ENCODE measurements at regions not wholly inside any gene's neighbourhood (a gene's known extent, or its start where the extent isn't known, plus 50 kb on each side); places are given as distances from the start of the nearest gene placed in this dataset.

- TF ChIP-seq CTCF (IDR thresholded peaks at IDR 0.05) (no peak), POLR2A (IDR thresholded peaks at IDR 0.05) (no peak)
- no peak overlapping the region for H3K4me3 ChIP-seq
- no peak overlapping the region for H3K27ac ChIP-seq
- no peak for DNase-seq
- no peaks in the 10 kb centered on the region for H3K4me1 ChIP-seq (replicated peaks in 1 of 2)
- no peaks in the 10 kb centered on the region for H3K27me3 ChIP-seq
- H3K9me3 ChIP-seq (replicated peaks in 1 of 3) = no peaks in the 10 kb centered on the region
- intact Hi-C loops (cut with DNase I) = no loop called here
- WGBS, 4 donors = 81 to 86% (median 82%) methylated on average over 3 of the region's 3 CpGs
- H3K36me3 ChIP-seq (replicated peaks in 1 of 2) = no peaks in the 10 kb centered on the region
Observed at GRCh38 chr18:24770311-24771024, 310.0 kb downstream of the HRH4 start.

- Histone ChIP-seq H3K4me3 (no peak overlapping the region), H3K27ac (no peak overlapping the region), H3K36me3 (replicated peaks in 1 of 2) (no peaks in the 10 kb centered on the region), H3K27me3 (no peaks in the 10 kb centered on the region), H3K4me1 (replicated peaks in 1 of 2) (no peaks in the 10 kb centered on the region), H3K9me3 (replicated peaks in 1 of 3) (no peaks in the 10 kb centered on the region)
- no peak for DNase-seq
- TF ChIP-seq POLR2A (IDR thresholded peaks at IDR 0.05) = no peak
- no peak for TF ChIP-seq CTCF (IDR thresholded peaks at IDR 0.05)
- intact Hi-C loops (cut with DNase I) = no loop called here
Observed at GRCh38 chr18:24771300-24771699, 310.9 kb downstream of the HRH4 start.

GRCh38 chr18:24773101-24773500 lies 312.7 kb downstream of the HRH4 start:
- no peak overlapping the region for H3K27ac ChIP-seq
- H3K4me3 ChIP-seq = no peak overlapping the region
- no peaks in the 10 kb centered on the region for H3K27me3 ChIP-seq
- no peak for DNase-seq
- intact Hi-C loops (cut with DNase I) = no loop called here
- no peaks in the 10 kb centered on the region for H3K9me3 ChIP-seq (replicated peaks in 1 of 3)
- no peaks in the 10 kb centered on the region for H3K36me3 ChIP-seq (replicated peaks in 1 of 2)
- 87 to 100% (median 93%) methylated on average over 2 of the region's 2 CpGs for WGBS, 4 donors
- H3K4me1 ChIP-seq (replicated peaks in 1 of 2) = no peaks in the 10 kb centered on the region
- TF ChIP-seq POLR2A (IDR thresholded peaks at IDR 0.05) (no peak), CTCF (IDR thresholded peaks at IDR 0.05) (no peak)

GRCh38 chr18:24776019-24776418 lies 315.6 kb downstream of the HRH4 start:
- Histone ChIP-seq H3K36me3 (replicated peaks in 1 of 2) (no peaks in the 10 kb centered on the region), H3K27me3 (no peaks in the 10 kb centered on the region), H3K27ac (no peak overlapping the region), H3K4me3 (no peak overlapping the region), H3K9me3 (replicated peaks in 1 of 3) (no peaks in the 10 kb centered on the region), H3K4me1 (replicated peaks in 1 of 2) (no peaks in the 10 kb centered on the region)
- DNase-seq = no peak
- intact Hi-C loops (cut with DNase I) = no loop called here
- no peak for TF ChIP-seq CTCF (IDR thresholded peaks at IDR 0.05)
- no peak for TF ChIP-seq POLR2A (IDR thresholded peaks at IDR 0.05)

Data from adrenal gland (tissue), 9 donors.